Kidney tubule cell (primary cell): ENCODE measurements at regions not wholly inside any gene's neighbourhood (a gene's known extent, or its start where the extent isn't known, plus 50 kb on each side); places are given as distances from the start of the nearest gene placed in this dataset.
"Not testable (repeated sequence)": the region's sequence is repeated elsewhere in the genome, so short reads cannot be mapped to it uniquely, and the experiment has no call there.

Experiments
- DNase-seq: peaks from one replicate; pipeline ENCODE4 v3.0.0-alpha.2; 2018; ENCODE audit warnings: low spot score

GRCh38 chr1:199920635-199921034 lies 106.9 kb upstream of the NR5A2 start:
- DNase-seq: no peak

DNA sequence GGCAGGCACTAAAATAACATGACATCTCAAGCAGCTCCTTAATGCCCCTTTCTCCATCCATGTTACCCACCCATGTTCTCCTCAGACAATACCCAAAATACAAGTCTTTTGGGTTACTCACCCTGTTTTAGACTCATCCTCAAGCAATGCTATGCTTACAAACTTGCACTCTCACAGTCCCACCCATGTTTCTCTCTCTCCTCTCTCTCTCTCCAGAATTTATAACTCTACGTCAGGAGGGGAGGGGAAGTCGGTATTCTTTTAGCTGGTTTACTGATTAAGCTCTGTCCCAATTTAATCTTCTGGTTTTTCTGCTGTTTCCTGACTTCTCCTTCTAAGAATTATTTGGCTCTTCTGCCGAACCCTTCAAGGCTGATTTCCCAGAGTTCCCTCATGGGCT lies 98.0 kb upstream of the NR5A2 start:
- no peak for DNase-seq

- DNase-seq: not testable (repeated sequence)
These were observed 97.4 kb upstream of the NR5A2 start for GRCh38 chr1:199930067-199930466.

- DNase-seq: no peak
These were observed 95.7 kb upstream of the NR5A2 start for GRCh38 chr1:199931666-199932377.

DNA sequence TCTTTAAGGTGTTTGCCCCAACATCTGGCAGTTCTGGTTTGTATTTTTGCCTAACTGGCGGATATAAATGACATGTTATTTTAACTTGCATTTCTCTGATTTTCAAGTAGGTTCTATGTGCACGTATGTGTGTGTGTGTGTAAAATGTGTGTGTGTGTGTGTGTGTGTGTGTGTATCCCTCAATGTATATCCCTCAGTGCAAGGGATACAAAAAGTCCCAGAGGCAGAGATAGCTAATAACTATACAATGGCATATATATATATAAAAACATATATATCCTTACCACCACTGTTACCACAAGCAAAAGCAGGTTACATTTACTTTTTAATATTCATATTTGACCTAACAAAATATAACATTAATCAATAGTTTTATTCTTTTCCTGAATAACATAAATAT lies 95.0 kb upstream of the NR5A2 start:
- no peak for DNase-seq

GRCh38 chr1:199936441-199936840 lies 91.1 kb upstream of the NR5A2 start:
- no peak for DNase-seq

DNA sequence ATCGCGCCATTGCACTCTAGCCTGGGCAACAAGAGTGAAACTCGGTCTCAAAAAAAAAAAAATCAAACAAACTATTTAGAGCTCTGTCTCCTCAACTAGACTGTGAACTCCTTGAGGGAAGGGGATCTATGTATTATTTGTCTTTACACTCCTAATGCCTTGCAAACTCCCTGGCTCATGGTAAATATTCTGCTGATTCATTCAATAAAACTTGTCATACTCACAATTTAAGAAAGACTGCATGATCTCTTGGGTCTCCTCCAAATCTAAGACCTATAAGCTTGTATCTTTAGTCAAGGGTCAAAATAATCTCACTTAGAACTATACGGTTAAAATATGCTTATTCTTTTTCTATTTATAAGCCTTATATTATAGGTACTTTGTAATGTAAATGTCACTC lies 90.3 kb upstream of the NR5A2 start:
- no peak for DNase-seq

- DNase-seq: no peak
These were observed 89.8 kb upstream of the NR5A2 start for GRCh38 chr1:199937661-199938060.

DNA sequence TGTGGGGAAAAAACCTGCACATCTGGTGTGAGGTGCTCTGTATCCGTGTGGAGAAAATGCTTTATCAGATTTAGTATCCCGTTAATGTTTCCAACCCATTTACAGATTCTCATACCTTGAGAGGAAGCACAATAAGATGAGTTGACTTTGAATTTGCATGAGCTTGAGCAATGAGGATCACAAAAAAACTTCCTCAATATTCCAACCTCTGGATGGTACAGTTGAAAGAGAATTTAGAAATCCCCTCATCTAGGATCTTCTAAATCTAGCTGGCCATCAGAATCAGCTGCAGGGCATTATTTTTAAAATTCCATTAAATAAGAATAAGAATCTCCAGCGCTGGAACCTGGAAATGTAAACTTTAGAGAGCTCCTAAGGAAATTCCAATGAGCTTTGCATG lies 82.5 kb upstream of the NR5A2 start:
- no peak for DNase-seq

DNA sequence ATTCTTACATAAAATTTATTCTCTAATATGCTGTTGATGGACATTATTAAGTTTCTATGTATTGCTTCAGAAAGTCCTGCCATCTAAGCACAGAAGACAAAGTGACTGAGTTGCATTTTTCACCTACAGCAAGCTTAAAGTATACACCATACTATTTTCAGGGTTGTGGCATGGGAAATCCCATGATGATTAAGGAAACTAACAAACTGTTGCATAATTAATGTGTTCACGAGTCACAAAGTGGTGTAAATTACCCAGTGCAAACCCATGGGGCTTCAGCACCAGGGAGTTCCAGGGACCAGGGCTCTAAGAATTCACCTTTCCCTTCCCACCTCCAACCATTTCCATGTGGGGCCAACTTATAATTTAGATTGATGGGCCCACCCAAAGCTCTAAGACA lies 81.9 kb upstream of the NR5A2 start:
- DNase-seq: no peak

- no peak for DNase-seq
These were observed 81.0 kb upstream of the NR5A2 start for GRCh38 chr1:199946305-199947155.

DNA sequence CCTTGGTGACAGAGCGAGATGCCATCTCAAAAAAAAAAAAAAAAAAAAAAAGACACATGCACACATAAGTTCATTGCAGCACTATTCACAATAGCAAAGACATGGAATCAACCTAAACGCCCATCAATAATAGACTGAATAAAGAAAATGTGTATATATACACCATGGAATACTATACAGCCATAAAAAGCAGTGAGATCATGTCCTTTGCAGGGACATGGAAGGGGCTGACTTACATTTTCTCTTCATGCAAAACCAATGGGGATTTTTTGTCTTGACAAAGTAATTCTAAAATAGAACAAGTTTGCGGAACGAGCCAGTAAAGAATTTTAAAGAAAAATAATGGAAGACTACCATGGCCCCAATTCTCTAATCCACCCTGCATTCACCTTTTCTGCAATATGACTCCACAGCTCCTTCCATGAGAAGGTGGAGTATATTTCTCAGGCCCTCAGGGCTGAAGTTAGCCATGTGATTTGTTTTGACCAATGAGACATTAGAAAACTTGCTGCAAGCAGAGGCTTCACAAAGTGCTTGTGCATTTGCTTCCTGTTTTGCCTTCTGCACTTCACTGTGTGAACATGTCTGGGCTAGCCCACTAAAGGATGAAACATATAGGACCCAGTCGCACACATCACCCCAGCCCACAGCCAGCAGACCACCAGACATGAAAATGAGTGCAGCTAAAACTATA lies 78.8 kb upstream of the NR5A2 start:
- DNase-seq: peak; percentile 8

DNA sequence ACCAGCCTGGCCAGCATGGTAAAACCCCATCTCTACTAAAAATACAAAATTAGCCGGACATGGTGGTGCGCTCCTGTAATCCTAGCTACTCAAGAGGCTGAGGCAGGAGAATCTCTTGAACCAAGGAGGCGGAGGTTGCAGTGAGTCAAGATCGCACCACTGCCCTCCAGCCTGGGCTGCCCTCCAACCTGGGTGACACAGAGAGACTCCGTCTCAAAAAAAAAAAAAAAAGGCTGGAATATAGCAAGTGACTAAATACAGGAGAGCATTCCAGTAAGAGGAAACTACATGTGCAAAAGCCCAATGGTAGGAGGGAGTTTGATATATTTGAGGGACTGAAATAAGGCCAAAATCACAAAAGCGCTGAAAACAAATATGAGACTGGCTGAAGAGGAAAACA lies 76.5 kb upstream of the NR5A2 start:
- not testable (repeated sequence) for DNase-seq

- no peak for DNase-seq
These were observed 73.9 kb upstream of the NR5A2 start for GRCh38 chr1:199953651-199954050.

DNA sequence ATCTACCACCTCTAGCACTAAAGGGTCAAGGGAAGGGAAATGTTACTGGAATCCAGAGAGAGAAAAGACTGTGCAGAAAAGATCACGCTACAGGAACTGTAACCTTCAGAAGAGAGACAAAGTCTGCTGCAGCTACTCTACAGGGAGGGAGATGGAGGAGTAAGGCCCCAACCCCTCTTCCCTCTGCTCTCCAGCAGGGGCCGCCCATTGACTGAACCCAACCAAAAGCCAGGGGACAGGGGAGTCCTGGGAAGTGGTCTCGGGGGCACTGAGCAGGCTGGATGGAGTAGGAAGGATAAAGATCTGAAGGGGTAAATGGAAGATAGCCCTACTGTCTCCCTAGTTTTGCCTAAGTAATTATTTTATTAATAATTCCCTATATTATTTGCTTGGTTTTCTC lies 72.8 kb upstream of the NR5A2 start:
- DNase-seq: no peak

GRCh38 chr1:199955235-199955634 lies 72.3 kb upstream of the NR5A2 start:
- no peak for DNase-seq

GRCh38 chr1:199956005-199956404 lies 71.5 kb upstream of the NR5A2 start:
- no peak for DNase-seq

DNA sequence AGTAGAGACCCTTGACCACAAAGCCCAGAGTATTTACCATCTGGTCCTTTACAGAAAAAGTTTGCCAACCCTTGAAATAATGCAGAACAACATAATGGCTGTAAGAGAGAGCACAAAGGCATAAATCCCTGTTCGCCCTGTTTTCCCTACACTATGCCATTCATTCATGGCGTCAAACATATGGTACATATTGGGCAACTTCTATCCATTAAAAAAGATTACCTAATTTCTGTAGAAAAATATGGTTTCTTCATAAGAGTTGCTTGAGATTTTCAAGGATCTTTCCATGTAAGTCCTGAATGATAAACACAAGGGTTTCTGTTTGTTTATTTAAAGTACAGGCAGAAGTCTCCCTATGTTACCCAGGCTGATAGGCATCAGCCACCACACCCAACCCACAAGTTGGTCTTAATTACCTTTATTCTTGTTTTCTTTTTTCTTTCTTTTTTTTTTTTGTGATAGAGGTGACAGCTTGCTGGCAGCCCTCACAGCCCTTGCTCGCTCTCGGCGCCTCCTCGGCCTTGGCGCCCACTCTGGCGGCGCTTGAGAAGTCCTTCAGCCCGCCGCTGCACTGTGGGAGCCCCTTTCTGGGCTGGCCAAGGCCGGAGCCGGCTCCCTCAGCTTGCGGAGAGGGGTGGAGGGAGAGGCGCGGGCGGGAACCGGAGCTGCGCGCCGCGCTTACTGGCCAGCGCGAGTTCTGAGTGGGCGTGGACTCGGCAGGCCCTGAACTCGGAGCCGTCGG lies 68.3 kb upstream of the NR5A2 start:
- DNase-seq: no peak

- DNase-seq: no peak
These were observed 67.8 kb upstream of the NR5A2 start for GRCh38 chr1:199959775-199960110.

- DNase-seq: no peak
These were observed 57.4 kb upstream of the NR5A2 start for GRCh38 chr1:199970125-199970524.

GRCh38 chr1:199976496-199977144 lies 50.9 kb upstream of the NR5A2 start:
- no peak for DNase-seq
